Stimulated activated naive B cell treated with anti-CD40 and anti-IgM and Interleukin-4, amounts not matched to agents 10 μg/mL and 1 μg/mL and 100 μg/mL, for 72 hours (primary cell): ENCODE measurements at regions not wholly inside any gene's neighbourhood (a gene's known extent, or its start where the extent isn't known, plus 50 kb on each side); places are given as distances from the start of the nearest gene placed in this dataset.
"Not testable (repeated sequence)": the region's sequence is repeated elsewhere in the genome, so short reads cannot be mapped to it uniquely, and the experiment has no call there.

Source experiments
- ATAC-seq, 2 donors: fragments of 150-1000 bp; cut with Tn5 transposase; replicated peaks; 2 replicates each; pipeline ENCODE4 v1.10.0; 2021; ENCODE audit warnings: moderate library complexity in 1 of 2
- DNase-seq: peaks from one replicate; pipeline ENCODE4 v3.0.0; 2021
- H3K27ac Mint-ChIP-seq: one replicate; pipeline ENCODE4 v1.8.0; 2022; ENCODE audit warnings: mild to moderate bottlenecking, mixed read lengths
- H3K27me3 Mint-ChIP-seq, 2 donors: one replicate each; pipeline ENCODE4 v1.8.0; 2022; ENCODE audit warnings: mixed read lengths in 2 of 2
- H3K36me3 Mint-ChIP-seq, 2 donors: one replicate each; pipeline ENCODE4 v1.8.0; 2022; ENCODE audit warnings: mixed read lengths in 2 of 2, mild to moderate bottlenecking in 1 of 2
- H3K4me1 Mint-ChIP-seq, 2 donors: one replicate each; pipeline ENCODE4 v1.8.0; 2022; ENCODE audit warnings: mixed read lengths in 2 of 2, mild to moderate bottlenecking in 1 of 2
- H3K4me3 Mint-ChIP-seq, 2 donors: one replicate each; pipeline ENCODE4 v1.8.0; 2022; ENCODE audit warnings: mild to moderate bottlenecking in 2 of 2, mixed read lengths in 2 of 2, moderate library complexity in 1 of 2
- H3K9me3 Mint-ChIP-seq, 2 donors: one replicate each; pipeline ENCODE4 v1.8.0; 2022; ENCODE audit warnings: mixed read lengths in 2 of 2, mild to moderate bottlenecking in 1 of 2

DNA sequence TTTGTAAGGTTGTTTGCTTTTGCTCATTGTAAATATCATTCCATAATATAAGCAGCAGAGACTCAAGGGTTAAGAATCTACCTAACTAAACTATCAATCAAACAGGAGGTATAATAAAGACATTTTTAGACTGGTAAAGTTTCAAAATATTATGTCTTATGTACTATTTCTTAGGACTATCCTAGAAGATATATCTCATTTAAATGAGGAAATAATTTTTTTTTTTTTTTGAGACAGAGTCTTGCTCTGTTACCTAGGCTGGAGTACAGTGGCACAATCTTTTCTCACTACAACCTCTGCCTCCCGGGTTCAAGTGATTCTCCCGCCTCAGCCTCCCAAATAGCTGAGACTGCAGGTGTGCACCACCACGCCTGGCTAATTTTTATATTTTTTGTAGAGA, 80.9 kb upstream of the PARD3 start:
- H3K4me1 Mint-ChIP-seq = no peaks in the 10 kb centered on the region
- H3K4me3 Mint-ChIP-seq = no peak overlapping the region
- no peak for DNase-seq
- ATAC-seq = no peak
- H3K27me3 Mint-ChIP-seq = peaks cover 6 to 7% of the 10 kb centered on the region in 2 donors
- H3K27ac Mint-ChIP-seq = no peak overlapping the region
- H3K9me3 Mint-ChIP-seq = peaks cover 1 to 3% of the 10 kb centered on the region in 2 donors
- H3K36me3 Mint-ChIP-seq = no peaks in the 10 kb centered on the region

DNA sequence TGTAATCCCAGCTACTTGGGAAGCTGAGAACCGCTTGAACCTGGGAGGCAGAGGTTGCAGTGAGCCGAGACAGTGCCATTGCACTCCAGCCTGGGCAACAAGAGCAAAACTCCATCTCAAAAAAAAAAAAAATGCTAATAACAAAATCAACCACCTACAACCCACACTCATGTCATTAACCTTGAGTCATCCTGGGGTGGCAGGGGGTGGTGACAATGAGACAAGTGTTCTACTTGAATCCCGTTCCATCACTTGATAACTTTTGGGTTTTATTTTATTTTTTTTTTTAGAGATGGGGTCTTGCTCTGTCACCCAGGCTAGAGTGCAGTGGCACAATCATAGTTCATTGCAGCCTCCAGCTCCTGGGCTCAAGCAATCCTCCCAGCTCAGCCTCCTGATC, 80.0 kb upstream of the PARD3 start:
- H3K27ac Mint-ChIP-seq, DNase-seq, H3K36me3 Mint-ChIP-seq, ATAC-seq, H3K9me3 Mint-ChIP-seq, H3K4me1 Mint-ChIP-seq, H3K4me3 Mint-ChIP-seq: not testable (repeated sequence)
- H3K27me3 Mint-ChIP-seq = peaks cover 6 to 12% of the 10 kb centered on the region in 2 donors

DNA sequence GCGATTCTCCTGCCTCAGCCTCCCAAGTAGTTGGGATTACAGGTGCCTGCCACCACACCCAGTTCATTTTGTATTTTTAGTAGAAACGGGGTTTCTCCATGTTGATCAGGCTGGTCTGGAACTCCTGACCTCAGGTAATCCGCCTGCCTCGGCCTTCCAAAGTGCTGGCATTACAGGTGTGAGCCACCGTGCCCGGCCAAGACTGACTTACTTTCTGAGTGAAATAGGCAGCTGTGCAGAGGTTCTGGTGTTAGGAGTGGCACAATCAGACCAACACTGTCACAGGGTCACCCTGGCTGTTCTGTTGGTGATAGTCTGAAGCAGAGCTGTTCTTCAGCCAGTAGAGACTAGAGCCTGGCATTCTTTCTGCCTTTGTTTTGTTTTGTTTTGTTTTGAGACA, 77.4 kb upstream of the PARD3 start:
- H3K27ac Mint-ChIP-seq, DNase-seq, H3K4me1 Mint-ChIP-seq, H3K36me3 Mint-ChIP-seq, H3K4me3 Mint-ChIP-seq, H3K9me3 Mint-ChIP-seq, ATAC-seq: not testable (repeated sequence)
- peaks cover 6 to 12% of the 10 kb centered on the region in 2 donors for H3K27me3 Mint-ChIP-seq

DNA sequence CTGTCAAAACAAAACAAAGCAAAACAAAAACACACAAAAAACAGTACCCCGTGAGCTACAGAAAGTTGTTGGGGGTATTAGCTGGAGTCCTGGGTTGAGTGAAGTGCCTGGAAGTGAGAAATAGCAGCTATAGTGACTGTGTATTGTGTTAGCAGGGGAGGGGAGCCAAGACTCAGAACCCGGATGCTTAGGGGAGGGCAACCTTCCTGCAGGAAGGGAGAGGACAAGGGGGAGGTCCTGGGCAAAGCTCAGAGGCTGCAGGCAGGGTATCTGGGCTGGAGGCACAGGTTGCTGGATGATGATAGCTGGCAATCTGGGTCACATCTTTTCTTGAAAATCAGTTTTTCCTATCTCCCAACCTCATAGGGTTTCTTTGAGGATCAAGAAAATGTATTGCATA, 75.8 kb upstream of the PARD3 start:
- H3K27ac Mint-ChIP-seq = no peak overlapping the region
- no peaks in the 10 kb centered on the region for H3K4me1 Mint-ChIP-seq
- H3K27me3 Mint-ChIP-seq = peaks cover 0 to 6% of the 10 kb centered on the region in 2 donors
- no peak for DNase-seq
- H3K9me3 Mint-ChIP-seq = no peaks in the 10 kb centered on the region
- H3K36me3 Mint-ChIP-seq = no peaks in the 10 kb centered on the region
- no peak for ATAC-seq
- H3K4me3 Mint-ChIP-seq = no peak overlapping the region

DNA sequence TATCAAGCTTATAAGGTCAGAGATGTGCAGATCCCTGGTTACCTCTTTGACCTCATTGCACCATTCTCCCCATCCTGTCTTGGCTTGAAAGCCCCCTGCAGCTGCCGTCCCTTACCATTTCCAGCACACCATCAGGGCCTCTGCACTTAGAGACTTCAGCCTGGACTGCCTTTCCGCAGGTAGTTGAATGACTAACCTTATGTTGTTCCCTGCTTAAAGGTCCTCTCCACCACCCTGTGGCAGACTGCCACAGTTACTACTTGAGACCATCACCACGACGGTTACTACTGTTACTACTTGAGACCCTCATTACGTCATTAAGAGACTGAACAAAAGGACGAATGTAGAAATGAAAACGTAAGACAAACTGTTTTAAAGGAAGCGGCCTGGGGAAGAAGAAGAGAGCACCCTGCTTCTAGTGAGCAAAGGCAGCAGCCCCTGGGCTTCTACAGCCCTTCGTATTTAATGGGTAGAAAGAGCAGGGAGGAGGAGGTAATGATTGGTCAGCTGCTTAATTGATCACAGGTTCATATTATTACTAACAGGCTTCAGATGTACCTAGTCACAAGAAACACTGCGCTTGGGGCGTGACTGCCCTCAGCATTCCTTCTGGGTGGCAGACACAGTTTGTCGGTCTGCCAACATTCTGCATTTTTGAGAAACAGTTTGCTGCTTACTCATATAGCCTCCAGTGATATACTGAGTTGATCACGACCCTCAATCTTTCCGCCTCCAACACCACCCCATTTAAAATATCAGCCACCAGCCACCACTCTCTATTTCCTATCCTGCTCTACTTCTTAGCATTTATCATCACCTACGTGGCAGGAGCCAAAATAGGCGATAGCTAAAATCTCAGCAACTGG, 74.1 kb upstream of the PARD3 start:
- Mint-ChIP-seq H3K27me3 (peaks cover 0 to 6% of the 10 kb centered on the region in 2 donors), H3K27ac (no peak overlapping the region)

DNA sequence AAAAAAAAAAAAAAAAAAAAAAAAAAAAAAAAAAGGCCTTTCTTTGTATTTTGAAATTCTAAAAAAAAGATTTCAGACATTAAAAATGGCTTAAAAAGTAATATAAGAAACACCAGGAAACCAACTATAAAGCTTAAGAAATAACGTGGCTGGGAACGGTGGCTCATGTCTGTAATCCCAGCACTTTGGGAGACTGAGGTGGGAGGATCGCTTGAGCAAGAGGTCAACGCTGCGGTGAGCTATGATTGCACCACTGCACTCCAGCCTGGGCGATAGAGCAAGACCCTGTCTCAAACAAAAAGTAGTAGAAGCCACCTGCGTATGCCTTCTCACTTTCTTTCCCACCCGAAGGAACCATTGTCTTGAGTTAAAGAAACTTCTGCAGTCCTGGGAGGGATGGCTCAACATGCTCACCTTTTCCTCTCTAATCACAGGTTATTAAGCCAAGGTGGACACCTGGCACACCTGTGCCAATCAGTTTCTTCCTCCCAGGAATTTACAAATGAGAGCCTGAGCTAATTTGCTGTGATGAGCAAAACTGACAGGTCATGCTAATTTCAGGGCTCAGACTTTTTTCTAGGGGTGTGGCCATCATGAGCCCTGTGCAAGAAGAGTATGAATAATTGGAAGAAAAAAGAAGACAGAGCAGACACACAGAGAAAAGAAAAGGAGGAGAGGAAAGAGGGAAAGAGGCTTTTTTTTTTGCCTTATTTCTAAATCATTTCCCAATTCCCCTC, 72.0 kb upstream of the PARD3 start:
- Mint-ChIP-seq H3K36me3 (no peaks in the 10 kb centered on the region), H3K9me3 (peaks cover 0 to 3% of the 10 kb centered on the region in 2 donors), H3K27ac (no peak overlapping the region), H3K4me1 (no peaks in the 10 kb centered on the region), H3K4me3 (no peak overlapping the region), H3K27me3 (peaks cover 0 to 6% of the 10 kb centered on the region in 2 donors)
- DNase-seq (no peak), ATAC-seq (no peak)

More for the DNA sequence above, 74.1 kb upstream of the PARD3 start:
- Mint-ChIP-seq H3K9me3 (peaks cover 0 to 3% of the 10 kb centered on the region in 2 donors), H3K4me1 (no peaks in the 10 kb centered on the region), H3K36me3 (no peaks in the 10 kb centered on the region), H3K4me3 (no peak overlapping the region)
- DNase-seq (no peak), ATAC-seq (no peak)

DNA sequence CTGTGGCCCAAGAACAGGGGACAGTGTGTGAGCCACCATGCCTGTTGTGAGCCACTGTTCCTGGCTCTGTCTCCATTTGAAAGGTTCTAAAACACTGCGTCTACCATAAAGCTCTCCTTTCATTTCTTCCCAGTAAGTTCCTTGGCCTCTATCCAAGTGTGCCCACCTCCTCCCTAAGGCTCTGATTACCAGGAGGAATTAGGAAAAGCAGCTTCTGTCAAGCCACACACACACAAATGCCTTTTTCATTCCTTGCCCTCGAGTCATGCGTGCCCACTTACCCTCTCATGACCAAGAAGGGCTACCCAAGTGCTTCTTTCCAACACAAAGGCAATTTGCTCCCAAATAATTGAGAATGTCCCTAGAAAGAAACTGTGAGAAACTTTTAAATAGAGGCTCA, 70.8 kb upstream of the PARD3 start:
- H3K4me3 Mint-ChIP-seq = no peak overlapping the region
- DNase-seq (no peak), ATAC-seq (no peak)
- no peaks in the 10 kb centered on the region for H3K4me1 Mint-ChIP-seq
- no peaks in the 10 kb centered on the region for H3K36me3 Mint-ChIP-seq
- H3K27ac Mint-ChIP-seq = no peak overlapping the region
- H3K27me3 Mint-ChIP-seq = peaks cover 0 to 5% of the 10 kb centered on the region in 2 donors
- peaks cover 0 to 3% of the 10 kb centered on the region in 2 donors for H3K9me3 Mint-ChIP-seq

DNA sequence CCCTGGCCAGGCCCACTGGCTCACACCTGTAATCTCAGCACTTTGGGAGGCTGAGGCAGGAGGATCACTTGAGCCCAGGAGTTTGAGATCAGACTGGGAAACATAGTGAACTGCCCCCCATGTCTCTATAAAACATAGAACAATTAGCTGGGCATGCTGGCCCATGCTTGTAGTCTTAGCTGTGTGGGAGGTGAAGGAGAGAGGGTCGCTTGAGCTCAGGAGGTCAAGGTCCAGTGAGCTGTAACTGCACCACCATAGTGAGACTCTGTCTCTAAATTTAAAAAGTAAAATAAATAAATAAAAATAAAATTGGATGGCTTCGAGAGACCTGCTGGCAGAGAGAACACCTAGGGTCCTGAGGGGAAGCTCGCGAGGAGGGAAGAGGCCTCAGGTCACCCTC, 69.9 kb upstream of the PARD3 start:
- Mint-ChIP-seq H3K27me3 (no peaks in the 10 kb centered on the region), H3K9me3 (peaks cover 0 to 3% of the 10 kb centered on the region in 2 donors), H3K27ac (no peak overlapping the region), H3K4me3 (no peak overlapping the region), H3K36me3 (no peaks in the 10 kb centered on the region), H3K4me1 (no peaks in the 10 kb centered on the region)
- no peak for ATAC-seq
- DNase-seq = no peak

DNA sequence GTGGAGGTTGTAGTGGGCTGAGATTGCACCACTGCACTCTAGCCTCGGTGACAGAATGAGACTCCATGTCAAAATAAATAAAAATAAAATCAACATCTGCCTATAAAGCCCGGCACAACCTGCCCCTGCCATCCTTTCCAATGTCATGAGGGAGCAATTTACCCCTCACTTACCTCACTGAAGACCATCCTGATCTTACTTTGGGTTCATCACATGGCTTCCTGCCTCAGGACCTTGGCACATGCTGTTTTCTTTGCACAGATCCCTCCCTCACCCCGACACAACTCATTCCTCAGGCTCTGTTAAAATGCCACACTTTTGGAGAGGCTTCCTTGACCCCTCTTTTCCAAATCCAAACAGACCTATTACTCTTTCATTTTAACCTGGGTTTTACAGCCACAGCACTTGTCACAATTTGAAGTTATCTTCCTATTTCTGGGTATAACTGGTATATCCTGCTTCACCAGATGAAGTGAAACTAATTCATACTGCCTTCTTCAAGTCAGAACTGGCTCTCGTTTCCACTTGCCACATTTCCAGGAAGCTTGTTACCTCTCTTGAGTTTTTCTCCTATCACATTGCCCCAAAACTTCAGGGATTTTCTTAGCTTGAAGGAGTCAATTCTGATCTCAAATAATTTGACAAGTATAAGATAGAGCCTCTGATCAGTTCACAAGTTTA, 69.3 kb upstream of the PARD3 start:
- DNase-seq = no peak
- no peak for ATAC-seq
- Mint-ChIP-seq H3K4me1 (no peaks in the 10 kb centered on the region), H3K36me3 (no peaks in the 10 kb centered on the region), H3K4me3 (no peak overlapping the region), H3K27me3 (no peaks in the 10 kb centered on the region), H3K9me3 (peaks cover 0 to 3% of the 10 kb centered on the region in 2 donors), H3K27ac (no peak overlapping the region)

DNA sequence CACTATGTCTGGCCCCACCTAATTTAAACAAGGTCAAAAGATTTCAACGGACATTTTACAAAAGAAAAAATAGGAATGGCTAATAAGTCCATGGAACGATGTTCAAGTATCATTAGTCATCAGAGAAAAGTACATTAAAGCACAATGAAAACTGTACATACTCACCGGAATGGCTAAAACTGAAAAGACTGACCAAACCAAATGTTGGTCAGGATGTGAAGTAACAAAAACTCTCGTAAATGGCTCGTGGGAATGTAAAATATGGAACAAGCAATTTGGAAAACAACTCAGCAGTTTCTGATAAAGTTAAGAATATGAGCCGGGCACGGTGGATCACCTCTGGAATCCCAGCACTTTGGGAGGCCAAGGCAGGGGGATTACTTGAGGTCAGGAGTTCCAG, 65.7 kb upstream of the PARD3 start:
- Mint-ChIP-seq H3K9me3 (peaks cover 0 to 3% of the 10 kb centered on the region in 2 donors), H3K36me3 (no peaks in the 10 kb centered on the region), H3K27ac (no peak overlapping the region), H3K4me1 (no peaks in the 10 kb centered on the region), H3K27me3 (no peaks in the 10 kb centered on the region), H3K4me3 (no peak overlapping the region)
- ATAC-seq (no peak), DNase-seq (no peak)

DNA sequence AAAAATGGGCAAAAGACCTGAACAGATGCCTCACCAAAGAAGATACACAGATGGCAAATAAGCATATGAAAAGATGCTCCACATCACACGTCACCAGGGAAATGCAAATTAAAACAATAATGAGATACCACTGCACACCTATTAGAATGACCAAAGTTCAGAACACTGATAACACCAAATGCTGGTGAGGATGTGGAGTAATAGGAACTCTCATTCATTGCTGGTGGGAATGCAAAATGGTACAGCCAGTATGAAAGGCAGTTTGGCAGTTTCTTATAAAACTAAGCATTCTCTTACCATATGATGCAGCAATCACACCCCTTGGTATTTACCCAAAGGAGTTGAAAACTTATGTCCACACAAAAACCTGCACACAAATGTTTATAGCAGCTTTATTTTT, 63.6 kb upstream of the PARD3 start:
- H3K27me3 Mint-ChIP-seq, H3K36me3 Mint-ChIP-seq, H3K4me3 Mint-ChIP-seq, H3K9me3 Mint-ChIP-seq, DNase-seq, H3K27ac Mint-ChIP-seq, H3K4me1 Mint-ChIP-seq, ATAC-seq: not testable (repeated sequence)

DNA sequence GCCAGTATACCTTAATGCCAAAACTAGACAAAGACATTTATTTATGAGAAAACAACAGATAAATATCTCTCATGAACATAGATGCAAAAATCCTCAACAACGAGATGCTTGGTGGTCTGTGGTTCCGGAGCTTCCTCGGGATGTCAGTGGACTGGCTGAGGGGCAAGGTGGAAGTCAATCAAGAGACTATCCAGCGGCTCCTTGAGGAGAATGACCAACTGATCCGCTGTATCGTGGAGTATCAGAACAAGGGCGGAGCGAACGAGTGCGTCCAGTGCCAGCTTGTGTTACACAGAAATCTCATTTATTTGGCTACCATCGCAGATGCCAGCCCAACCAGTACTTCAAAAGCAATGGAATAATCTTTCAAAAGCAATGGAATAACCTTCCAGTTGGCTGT, 60.0 kb upstream of the PARD3 start:
- ATAC-seq (no peak), DNase-seq (no peak)
- H3K27me3 Mint-ChIP-seq = peaks cover 0 to 8% of the 10 kb centered on the region in 2 donors
- no peak overlapping the region for H3K4me3 Mint-ChIP-seq
- no peak overlapping the region for H3K27ac Mint-ChIP-seq
- H3K36me3 Mint-ChIP-seq = no peaks in the 10 kb centered on the region
- peaks cover 0 to 3% of the 10 kb centered on the region in 2 donors for H3K9me3 Mint-ChIP-seq
- H3K4me1 Mint-ChIP-seq = no peaks in the 10 kb centered on the region

DNA sequence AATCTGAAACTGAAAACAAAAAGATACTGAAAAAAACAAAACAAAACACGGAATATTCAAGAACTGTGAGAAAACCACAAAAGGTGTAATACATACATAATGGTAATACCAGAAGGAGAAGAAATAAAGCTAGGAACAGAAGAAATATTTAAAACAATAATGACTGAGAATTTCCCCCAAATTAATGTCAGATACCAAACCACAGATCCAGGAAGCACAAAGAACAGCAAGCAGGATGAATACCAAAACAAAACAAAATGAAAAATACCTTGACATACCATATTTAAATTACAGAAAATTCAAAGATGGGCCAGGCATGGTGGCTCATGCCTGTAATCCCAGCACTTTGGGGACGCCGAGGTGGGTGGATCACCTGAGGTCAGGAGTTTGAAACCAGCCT, 57.7 kb upstream of the PARD3 start:
- H3K27ac Mint-ChIP-seq = no peak overlapping the region

DNA sequence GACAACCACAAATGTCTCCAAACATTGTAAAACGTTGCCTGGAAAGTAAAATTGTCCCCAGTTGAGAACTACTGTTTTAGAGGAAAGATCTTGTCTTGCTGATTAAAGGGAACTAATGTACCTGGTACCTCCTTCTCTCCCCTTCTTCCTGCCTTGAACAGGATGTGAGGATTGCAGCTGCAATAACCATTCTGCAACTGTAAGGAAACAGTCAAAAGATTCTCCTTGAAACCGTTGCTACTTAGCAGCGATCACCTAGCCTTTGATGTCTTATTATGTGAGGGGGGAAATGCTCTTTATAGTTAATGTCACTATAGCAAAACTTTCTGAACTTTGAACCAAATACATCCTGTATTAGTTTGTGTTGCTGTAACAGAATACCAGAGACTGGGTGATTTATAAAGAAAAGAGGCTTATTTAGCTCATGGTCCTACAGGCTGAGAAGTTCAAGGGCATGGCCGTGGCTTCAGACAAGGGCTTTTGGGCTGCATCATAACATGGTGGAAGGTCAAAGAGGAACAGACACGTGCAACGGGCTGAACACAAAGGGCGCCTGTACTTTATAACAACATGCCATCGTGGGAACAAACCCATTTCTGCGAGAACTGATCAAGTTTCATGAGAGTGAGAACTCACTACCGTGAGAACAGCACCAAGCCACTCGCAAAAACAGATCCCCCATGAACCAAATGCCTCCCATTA, 54.2 kb upstream of the PARD3 start:
- DNase-seq = no peak
- Mint-ChIP-seq H3K27me3 (peaks cover 5 to 8% of the 10 kb centered on the region in 2 donors), H3K36me3 (no peaks in the 10 kb centered on the region), H3K4me3 (no peak overlapping the region), H3K27ac (no peak overlapping the region), H3K9me3 (peaks cover 0 to 3% of the 10 kb centered on the region in 2 donors), H3K4me1 (no peaks in the 10 kb centered on the region)
- no peak for ATAC-seq

More for the DNA sequence above, 57.7 kb upstream of the PARD3 start:
- ATAC-seq (no peak), DNase-seq (no peak)
- no peaks in the 10 kb centered on the region for H3K36me3 Mint-ChIP-seq
- peaks cover 0 to 3% of the 10 kb centered on the region in 2 donors for H3K9me3 Mint-ChIP-seq
- peaks cover 5 to 8% of the 10 kb centered on the region in 2 donors for H3K27me3 Mint-ChIP-seq
- no peaks in the 10 kb centered on the region for H3K4me1 Mint-ChIP-seq
- H3K4me3 Mint-ChIP-seq = no peak overlapping the region
